Keratinocyte (primary cell): ENCODE measurements at regions not wholly inside any gene's neighbourhood (a gene's known extent, or its start where the extent isn't known, plus 50 kb on each side); places are given as distances from the start of the nearest gene placed in this dataset.

ENCODE experiments used
- DNase-seq: peaks from one replicate; pipeline ENCODE4 v3.0.0-alpha.2; 2011; ENCODE audit warnings: low read depth, missing footprints, low spot score
- FAIRE-seq: peaks from 2 replicates; lab custom pipeline; 2011; peaks lifted over from hg19 to GRCh38; lab: Jason Lieb, UNC
- H2AFZ ChIP-seq: 2 replicates; pipeline ENCODE4 v1.6.0; 2012; ENCODE audit warnings: low read length, control low read depth, inconsistent platforms; ENCODE audit not compliant: control insufficient read depth
- H3K27ac ChIP-seq: 2 replicates; pipeline ENCODE4 v1.5.1; 2011; ENCODE audit warnings: low read length; ENCODE audit not compliant: control insufficient read depth, insufficient read depth
- H3K27me3 ChIP-seq: 3 replicates; pipeline ENCODE4 v1.6.0; 2011; ENCODE audit warnings: low read length; ENCODE audit not compliant: control insufficient read depth, insufficient read depth; ENCODE audit errors: extremely low read depth
- H3K36me3 ChIP-seq, 2 experiments: 2 replicates in 1 of 2; 3 replicates in 1 of 2; pipeline ENCODE4 v1.5.1; 2011; ENCODE audit warnings: low read length in 2 of 2, mild to moderate bottlenecking in 1 of 2; ENCODE audit not compliant: control insufficient read depth in 2 of 2, insufficient read depth in 2 of 2; ENCODE audit errors: extremely low read depth in 1 of 2
- H3K4me1 ChIP-seq: 3 replicates; pipeline ENCODE4 v1.5.1; 2011; ENCODE audit warnings: low read length; ENCODE audit not compliant: control insufficient read depth, insufficient read depth; ENCODE audit errors: extremely low read depth
- H3K4me2 ChIP-seq: 3 replicates; pipeline ENCODE4 v1.6.0; 2011; ENCODE audit warnings: low read depth, low read length; ENCODE audit not compliant: control insufficient read depth, insufficient read depth; ENCODE audit errors: extremely low read depth
- H3K4me3 ChIP-seq, 3 experiments: fragments of 200-600 bp in 1 of 3; sonication (generic) in 1 of 3; 2 replicates in 2 of 3; 3 replicates in 1 of 3; pipeline ENCODE4 v1.5.1; 2011 to 2016; ENCODE audit warnings: low read length in 3 of 3, mild to moderate bottlenecking in 3 of 3, control low read depth in 2 of 3, inconsistent platforms in 1 of 3, low read depth in 1 of 3, mixed read lengths in 1 of 3, mixed run types in 1 of 3, moderate library complexity in 1 of 3; ENCODE audit not compliant: control insufficient read depth in 2 of 3, insufficient read depth in 2 of 3; ENCODE audit errors: extremely low read depth in 1 of 3
- H3K79me2 ChIP-seq: 2 replicates; pipeline ENCODE4 v1.6.0; 2012; ENCODE audit warnings: low read length; ENCODE audit not compliant: control insufficient read depth, insufficient read depth
- H3K9ac ChIP-seq: 3 replicates; pipeline ENCODE4 v1.6.0; 2011; ENCODE audit warnings: low read length; ENCODE audit not compliant: control insufficient read depth, insufficient read depth; ENCODE audit errors: extremely low read depth
- H3K9me1 ChIP-seq: 3 replicates; pipeline ENCODE4 v1.6.0; 2011; ENCODE audit warnings: low read length; ENCODE audit not compliant: control insufficient read depth, insufficient read depth; ENCODE audit errors: extremely low read depth
- H3K9me3 ChIP-seq: 2 replicates; pipeline ENCODE4 v1.5.1; 2012; ENCODE audit warnings: low read depth, low read length; ENCODE audit not compliant: control insufficient read depth
- H4K20me1 ChIP-seq: 3 replicates; pipeline ENCODE4 v1.6.0; 2011; ENCODE audit warnings: low read length; ENCODE audit not compliant: control insufficient read depth, insufficient read depth; ENCODE audit errors: extremely low read depth
- CTCF ChIP-seq, 3 experiments: IDR thresholded peaks in 1 of 3; conservative IDR thresholded peaks in 1 of 3; optimal IDR thresholded peaks in 1 of 3; 2 replicates in 2 of 3; 3 replicates in 1 of 3; pipeline versions ENCODE3 to v1.5.1; 2011; ENCODE audit warnings: low read length in 3 of 3, mild to moderate bottlenecking in 3 of 3, moderate library complexity in 2 of 3, control low read depth in 1 of 3, inconsistent platforms in 1 of 3; ENCODE audit not compliant: insufficient read depth in 2 of 3; ENCODE audit errors: extremely low read depth in 1 of 3
- EZH2 ChIP-seq: IDR thresholded peaks from one replicate; pipeline ENCODE4 v1.6.1; 2012; ENCODE audit warnings: inconsistent platforms, mild to moderate bottlenecking, low read length, moderate library complexity
- dilution Hi-C: fragments of 300-500 bp; cut with MboI; formaldehyde crosslinking; loops from one replicate; pipeline ENCODE4 v1.7.0; 2020; ENCODE audit warnings: low sequenced_read_pairs; ENCODE audit not compliant: extremely low pct_ligation_motif_present

- H3K4me1 ChIP-seq: no peaks in the 10 kb centered on the region
- no peaks in the 10 kb centered on the region for H4K20me1 ChIP-seq
- H3K9me3 ChIP-seq: no peaks in the 10 kb centered on the region
- no peaks in the 10 kb centered on the region for H3K9me1 ChIP-seq
- H3K9ac ChIP-seq: no peak overlapping the region
- dilution Hi-C loops: no loop called here
- H3K27ac ChIP-seq: no peak overlapping the region
- H3K4me3 ChIP-seq: no peak overlapping the region
- FAIRE-seq: no peak
- no peaks in the 10 kb centered on the region for H3K79me2 ChIP-seq
- H3K27me3 ChIP-seq: no peaks in the 10 kb centered on the region
- TF ChIP-seq CTCF (optimal IDR thresholded peaks at IDR 0.05 in 1 of 3, IDR thresholded peaks at IDR 0.05 in 1 of 3, conservative IDR thresholded peaks at IDR 0.05 in 1 of 3; ENCODE audit: extremely low read depth in 1 of 3, insufficient read depth in 2 of 3, low read length in 3 of 3) (no peak), EZH2 (no peak)
- DNase-seq: no peak
- H2AFZ ChIP-seq: no peak overlapping the region
- no peaks in the 10 kb centered on the region for H3K36me3 ChIP-seq
- H3K4me2 ChIP-seq: no peak overlapping the region
Measured at GRCh38 chr14:35222324-35222723, 69.9 kb upstream of the PSMA6 start.

GRCh38 chr14:35222872-35223466, 69.2 kb upstream of the PSMA6 start:
- dilution Hi-C loops: no loop called here
- H3K4me3 ChIP-seq: no peak overlapping the region
- no peaks in the 10 kb centered on the region for H3K36me3 ChIP-seq
- H3K9me3 ChIP-seq: no peaks in the 10 kb centered on the region
- no peaks in the 10 kb centered on the region for H4K20me1 ChIP-seq
- H3K27ac ChIP-seq: no peak overlapping the region
- H3K27me3 ChIP-seq: no peaks in the 10 kb centered on the region
- TF ChIP-seq EZH2: no peak
- TF ChIP-seq CTCF (optimal IDR thresholded peaks at IDR 0.05 in 1 of 3, IDR thresholded peaks at IDR 0.05 in 1 of 3, conservative IDR thresholded peaks at IDR 0.05 in 1 of 3; ENCODE audit: extremely low read depth in 1 of 3, insufficient read depth in 2 of 3, low read length in 3 of 3): no peak
- no peaks in the 10 kb centered on the region for H3K4me1 ChIP-seq
- no peak overlapping the region for H3K9ac ChIP-seq
- no peak for FAIRE-seq
- H3K9me1 ChIP-seq: no peaks in the 10 kb centered on the region
- no peak for DNase-seq
- H3K79me2 ChIP-seq: no peaks in the 10 kb centered on the region
- H2AFZ ChIP-seq: no peak overlapping the region
- H3K4me2 ChIP-seq: no peak overlapping the region
